NOMO-1 treated with dmso at 0.1 percent for 144 hours (cell line): ENCODE measurements at regions not wholly inside any gene's neighbourhood (a gene's known extent, or its start where the extent isn't known, plus 50 kb on each side); places are given as distances from the start of the nearest gene placed in this dataset.

Experiments
- DNase-seq: peaks from one replicate; lab custom pipeline; 2025; ENCODE audit not compliant: unreplicated experiment; lab: John Stamatoyannopoulos, UW

- DNase-seq: no peak
Observed at GRCh38 chr1:82441402-82441801, 640.7 kb downstream of the ADGRL2 start.

GRCh38 chr1:82423174-82423815 is 622.6 kb downstream of the ADGRL2 start:
- DNase-seq: no peak

- DNase-seq: no peak
Observed at GRCh38 chr1:82421782-82422181, 621.0 kb downstream of the ADGRL2 start.

- DNase-seq: no peak
Observed at GRCh38 chr1:82420584-82420983, 619.9 kb downstream of the ADGRL2 start.

- no peak for DNase-seq
Observed at GRCh38 chr1:82411605-82412004, 610.9 kb downstream of the ADGRL2 start.

GRCh38 chr1:82405333-82405732 is 604.6 kb downstream of the ADGRL2 start:
- DNase-seq: no peak

GRCh38 chr1:82401116-82401515 is 600.4 kb downstream of the ADGRL2 start:
- DNase-seq: no peak

- DNase-seq: no peak
Observed at GRCh38 chr1:82400521-82400920, 599.8 kb downstream of the ADGRL2 start.

- DNase-seq: no peak
Observed at GRCh38 chr1:82399093-82399492, 598.4 kb downstream of the ADGRL2 start.

- no peak for DNase-seq
Observed at GRCh38 chr1:82398357-82398756, 597.6 kb downstream of the ADGRL2 start.

GRCh38 chr1:82395440-82395839 is 594.7 kb downstream of the ADGRL2 start:
- peak; percentile 20 for DNase-seq

GRCh38 chr1:82392946-82393345 is 592.2 kb downstream of the ADGRL2 start:
- DNase-seq: no peak

- no peak for DNase-seq
Observed at GRCh38 chr1:82392513-82392912, 591.8 kb downstream of the ADGRL2 start.

- DNase-seq: no peak
Observed at GRCh38 chr1:82391712-82392111, 591.0 kb downstream of the ADGRL2 start.

GRCh38 chr1:82390627-82391026 is 589.9 kb downstream of the ADGRL2 start:
- DNase-seq: no peak

- no peak for DNase-seq
Observed at GRCh38 chr1:82388679-82389078, 587.9 kb downstream of the ADGRL2 start.

- no peak for DNase-seq
Observed at GRCh38 chr1:82387012-82387366, 586.3 kb downstream of the ADGRL2 start.

GRCh38 chr1:82386365-82387011 is 585.8 kb downstream of the ADGRL2 start:
- DNase-seq: no peak

GRCh38 chr1:82384776-82385175 is 584.0 kb downstream of the ADGRL2 start:
- no peak for DNase-seq

- DNase-seq: no peak
Observed at GRCh38 chr1:82377201-82377884, 576.6 kb downstream of the ADGRL2 start.

- no peak for DNase-seq
Observed at GRCh38 chr1:82373710-82374109, 573.0 kb downstream of the ADGRL2 start.

- no peak for DNase-seq
Observed at GRCh38 chr1:82371844-82372498, 571.2 kb downstream of the ADGRL2 start.
